Astrocyte (in vitro differentiated cells and primary cell): ENCODE measurements at regions not wholly inside any gene's neighbourhood (a gene's known extent, or its start where the extent isn't known, plus 50 kb on each side); places are given as distances from the start of the nearest gene placed in this dataset.

Experiments
- CTCF ChIP-seq: IDR thresholded peaks from 2 replicates; pipeline ENCODE4 v1.5.1; 2011; ENCODE audit warnings: low read depth, mild to moderate bottlenecking, inconsistent platforms, low read length, moderate library complexity; ENCODE audit not compliant: insufficient read depth
- EZH2 ChIP-seq: IDR thresholded peaks from 2 replicates; pipeline ENCODE4 v1.6.1; 2012; ENCODE audit warnings: mild to moderate bottlenecking, low read length, inconsistent platforms; ENCODE audit not compliant: insufficient read depth

GRCh38 chr13:80510686-80511085, 169.8 kb upstream of the SPRY2 start:
- no peak for TF ChIP-seq CTCF
- no peak for TF ChIP-seq EZH2
